Ascending aorta (tissue), 2 donors: ENCODE measurements at regions not wholly inside any gene's neighbourhood (a gene's known extent, or its start where the extent isn't known, plus 50 kb on each side); places are given as distances from the start of the nearest gene placed in this dataset.
A peak's percentile ranks its signal among the peaks of the same experiment; 100 is the strongest.

Source experiments
- DNase-seq, 2 donors: peaks; one replicate each; pipeline ENCODE4 v3.0.0-alpha.2; 2019; ENCODE audit warnings: low spot score in 2 of 2
- H3K27ac ChIP-seq, 2 donors: fragments of 200-600 bp; sonication (generic); one replicate each; pipeline ENCODE4 v1.5.1; 2016 to 2017; ENCODE audit warnings: mild to moderate bottlenecking in 1 of 2
- H3K27me3 ChIP-seq: fragments of 200-600 bp; sonication (generic); one replicate; pipeline ENCODE4 v1.5.1; 2017
- H3K36me3 ChIP-seq, 2 donors: fragments of 200-600 bp; sonication (generic); one replicate each; pipeline ENCODE4 v1.5.1; 2016
- H3K4me1 ChIP-seq, 2 donors: fragments of 200-600 bp; sonication (generic); one replicate each; pipeline ENCODE4 v1.5.1; 2016 to 2017; ENCODE audit warnings: mild to moderate bottlenecking in 1 of 2
- H3K4me3 ChIP-seq, 2 donors: fragments of 200-600 bp; sonication (generic); one replicate each; pipeline ENCODE4 v1.5.1; 2016 to 2017; ENCODE audit warnings: mild to moderate bottlenecking in 1 of 2
- H3K9me3 ChIP-seq, 2 donors: fragments of 200-600 bp; sonication (generic); one replicate each; pipeline ENCODE4 v1.5.1; 2016
- intact Hi-C: fragments of 100-400 bp; cut with DNase I; formaldehyde crosslinking; loops from one replicate; pipeline ENCODE4 v1.15.1; 2023
- TF ChIP-seq, protein P1 (sequence below), 3 experiments: fragments of 200-600 bp in 2 of 3; fragments of 450-650 bp in 1 of 3; sonication (generic) in 2 of 3; IDR thresholded peaks; one replicate each; pipeline ENCODE4 v1.5.1; 2016 to 2019; ENCODE audit warnings: antibody characterized with exemption in 3 of 3, mild to moderate bottlenecking in 1 of 3, moderate library complexity in 1 of 3

- Histone ChIP-seq H3K27me3 (no peaks in the 10 kb centered on the region), H3K4me1 (peaks cover 4 to 26% of the 10 kb centered on the region in 2 donors), H3K36me3 (no peaks in the 10 kb centered on the region), H3K4me3 (no peak overlapping the region), H3K9me3 (no peaks in the 10 kb centered on the region), H3K27ac (no peak overlapping the region)
- TF ChIP-seq, protein P1, sequence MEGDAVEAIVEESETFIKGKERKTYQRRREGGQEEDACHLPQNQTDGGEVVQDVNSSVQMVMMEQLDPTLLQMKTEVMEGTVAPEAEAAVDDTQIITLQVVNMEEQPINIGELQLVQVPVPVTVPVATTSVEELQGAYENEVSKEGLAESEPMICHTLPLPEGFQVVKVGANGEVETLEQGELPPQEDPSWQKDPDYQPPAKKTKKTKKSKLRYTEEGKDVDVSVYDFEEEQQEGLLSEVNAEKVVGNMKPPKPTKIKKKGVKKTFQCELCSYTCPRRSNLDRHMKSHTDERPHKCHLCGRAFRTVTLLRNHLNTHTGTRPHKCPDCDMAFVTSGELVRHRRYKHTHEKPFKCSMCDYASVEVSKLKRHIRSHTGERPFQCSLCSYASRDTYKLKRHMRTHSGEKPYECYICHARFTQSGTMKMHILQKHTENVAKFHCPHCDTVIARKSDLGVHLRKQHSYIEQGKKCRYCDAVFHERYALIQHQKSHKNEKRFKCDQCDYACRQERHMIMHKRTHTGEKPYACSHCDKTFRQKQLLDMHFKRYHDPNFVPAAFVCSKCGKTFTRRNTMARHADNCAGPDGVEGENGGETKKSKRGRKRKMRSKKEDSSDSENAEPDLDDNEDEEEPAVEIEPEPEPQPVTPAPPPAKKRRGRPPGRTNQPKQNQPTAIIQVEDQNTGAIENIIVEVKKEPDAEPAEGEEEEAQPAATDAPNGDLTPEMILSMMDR (IDR thresholded peaks at IDR 0.05), result no peak
- intact Hi-C loops, result no loop called here
- peak in 1 of 2 donors; percentile 28 for DNase-seq
Measured at GRCh38 chr10:78405231-78405630, 371.6 kb downstream of the RPS24 start.

DNA sequence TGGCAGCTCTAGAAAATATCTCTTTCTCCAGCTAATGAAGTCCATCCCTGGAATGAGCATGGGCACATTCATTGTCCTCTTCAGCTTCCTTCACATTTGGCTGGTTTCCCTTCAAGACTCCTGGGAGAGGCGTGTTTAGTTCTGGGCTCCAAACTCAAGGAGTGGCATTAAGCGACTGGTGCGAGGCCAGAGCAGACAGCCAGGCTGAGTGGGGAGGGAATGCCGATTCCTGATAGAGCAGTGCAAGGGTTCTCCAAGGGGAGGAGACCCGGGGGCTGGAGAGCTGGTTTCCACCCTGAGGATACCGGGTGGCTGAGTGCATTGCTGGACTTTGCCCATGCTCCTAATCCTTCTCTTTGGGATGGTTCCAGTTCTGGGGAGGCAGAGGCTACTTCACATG, 372.1 kb downstream of the RPS24 start:
- no peaks in the 10 kb centered on the region for H3K9me3 ChIP-seq
- H3K27me3 ChIP-seq, result no peaks in the 10 kb centered on the region
- H3K4me1 ChIP-seq, result peaks cover 4 to 26% of the 10 kb centered on the region in 2 donors
- TF ChIP-seq, protein P1 (IDR thresholded peaks at IDR 0.05), result no peak
- H3K4me3 ChIP-seq, result no peak overlapping the region
- no peaks in the 10 kb centered on the region for H3K36me3 ChIP-seq
- intact Hi-C loops, result loop anchor here (2.0 kb wide), 1 partner anchor 103 kb away; no protein-coding TSS in a partner anchor
- H3K27ac ChIP-seq, result no peak overlapping the region
- peak in 1 of 2 donors; percentile 56 for DNase-seq

DNA sequence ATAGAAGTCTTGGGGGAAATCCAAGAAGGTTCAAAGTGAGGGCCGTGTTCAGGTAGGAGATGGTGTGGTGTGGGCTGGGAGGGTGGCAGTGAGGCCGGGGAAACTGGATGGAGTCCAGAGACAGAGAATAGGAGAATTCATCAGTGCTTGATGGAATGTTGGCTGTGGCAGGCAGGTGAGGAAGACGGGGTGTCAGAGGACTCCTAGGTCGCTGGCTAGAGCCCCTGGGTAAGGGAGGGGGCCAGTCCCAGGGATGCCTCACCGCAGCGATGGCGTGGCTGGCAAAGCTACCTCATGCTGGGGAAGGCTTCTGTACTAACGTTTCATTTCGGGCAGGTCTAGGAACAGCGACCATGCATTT, 373.0 kb downstream of the RPS24 start:
- no peaks in the 10 kb centered on the region for H3K9me3 ChIP-seq
- no peaks in the 10 kb centered on the region for H3K27me3 ChIP-seq
- H3K36me3 ChIP-seq, result no peaks in the 10 kb centered on the region
- TF ChIP-seq, protein P1 (IDR thresholded peaks at IDR 0.05), result no peak
- intact Hi-C loops, result loop anchor here (2.0 kb wide), 1 partner anchor 104 kb away; no protein-coding TSS in a partner anchor
- H3K4me1 ChIP-seq, result peaks cover 4 to 26% of the 10 kb centered on the region in 2 donors
- H3K4me3 ChIP-seq, result peak overlapping the region; percentile 41 to 49
- no peak overlapping the region for H3K27ac ChIP-seq
- peak in 1 of 2 donors; percentile 35 for DNase-seq

DNA sequence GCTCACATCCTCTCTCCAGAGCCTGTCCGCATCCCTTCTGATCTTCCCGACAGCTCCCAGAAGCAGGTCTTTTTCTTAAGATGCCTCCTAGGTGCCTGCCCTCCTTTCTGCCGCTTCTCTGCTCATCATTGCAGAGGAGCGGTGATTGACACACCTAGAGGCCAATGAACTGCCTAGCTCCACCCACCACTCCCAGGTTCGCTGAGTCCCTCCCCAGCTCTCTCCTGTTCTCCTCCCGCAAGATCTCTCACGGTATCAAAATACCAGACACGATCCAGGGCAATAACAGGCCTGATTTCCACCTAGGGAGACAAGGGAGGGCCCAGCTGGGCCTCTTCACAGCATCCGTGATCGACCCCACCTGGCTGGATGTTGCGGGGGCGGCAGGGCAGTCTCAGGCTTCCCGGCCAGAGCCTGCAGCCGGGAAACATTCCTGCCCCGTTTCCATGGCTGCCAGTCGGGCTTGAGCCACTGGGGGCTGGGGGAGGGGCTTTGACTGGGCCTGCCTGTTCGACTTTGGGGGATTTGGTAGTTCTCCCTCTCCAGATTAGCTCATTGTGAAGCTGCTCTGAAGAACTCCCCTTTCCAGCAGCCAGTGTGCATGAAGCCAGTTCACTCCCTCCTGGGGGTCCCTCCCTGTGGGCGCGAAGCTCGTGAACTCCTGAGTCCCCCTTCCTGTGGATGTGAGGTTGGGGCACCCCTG, 373.5 kb downstream of the RPS24 start:
- TF ChIP-seq, protein P1 (IDR thresholded peaks at IDR 0.05), result no peak
- H3K4me1 ChIP-seq, result peaks cover 4 to 26% of the 10 kb centered on the region in 2 donors
- intact Hi-C loops, result loop anchor here (2.0 kb wide), 1 partner anchor 104 kb away; no protein-coding TSS in a partner anchor
- DNase-seq, result peak; percentile 41 to 83
- no peaks in the 10 kb centered on the region for H3K36me3 ChIP-seq
- no peaks in the 10 kb centered on the region for H3K9me3 ChIP-seq
- H3K27ac ChIP-seq, result peak overlapping the region in 1 of 2 donors; percentile 0
- H3K27me3 ChIP-seq, result no peaks in the 10 kb centered on the region
- H3K4me3 ChIP-seq, result peak overlapping the region; percentile 41 to 49

DNA sequence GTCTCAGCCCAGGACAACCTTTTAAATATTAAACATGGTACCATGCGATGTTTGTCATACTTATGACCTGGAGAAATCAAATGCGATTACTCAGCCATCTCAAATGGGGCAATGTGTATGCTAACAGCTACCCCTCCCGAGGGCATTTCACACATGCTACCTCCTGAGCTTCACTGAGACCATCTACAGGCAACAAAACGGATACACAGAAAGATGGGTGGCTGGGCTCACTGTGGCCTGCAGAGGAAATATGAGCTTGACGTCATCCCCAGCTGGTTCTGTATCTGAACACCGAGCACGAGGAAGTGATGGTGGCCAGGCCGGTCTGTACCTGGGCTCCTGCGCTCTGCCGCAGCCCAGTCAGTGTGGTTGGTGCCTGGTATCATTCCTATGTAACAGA, 374.3 kb downstream of the RPS24 start:
- DNase-seq, result peak in 1 of 2 donors; percentile 56
- TF ChIP-seq, protein P1 (IDR thresholded peaks at IDR 0.05), result no peak
- Histone ChIP-seq H3K27ac (peak overlapping the region; percentile 66 to 81), H3K4me3 (no peak overlapping the region), H3K27me3 (no peaks in the 10 kb centered on the region), H3K36me3 (no peaks in the 10 kb centered on the region), H3K9me3 (no peaks in the 10 kb centered on the region), H3K4me1 (peaks cover 4 to 26% of the 10 kb centered on the region in 2 donors)
- intact Hi-C loops, result loop anchor here (2.0 kb wide), 2 partner anchors 105 to 151 kb away; no protein-coding TSS in a partner anchor
